IMR-90 (cell line): ENCODE measurements at regions not wholly inside any gene's neighbourhood (a gene's known extent, or its start where the extent isn't known, plus 50 kb on each side); places are given as distances from the start of the nearest gene placed in this dataset.

Experiments
- ATAC-seq: fragments of 200-7000 bp; cut with Tn5 transposase; 2 replicates; pipeline ENCODE4 v1.9.1; 2020; ENCODE audit warnings: low read depth, mild to moderate bottlenecking, moderate library complexity
- BruUV-seq: library from RNA; stranded (reverse); fragments of 400-500 nt; replicated peaks from 2 replicates; lab custom pipeline; 2021; lab: Mats Ljungman, UMichigan
- CTCF ChIA-PET: fragments of 300-600 bp; formaldehyde crosslinking; extraction: SDS; loops from one replicate; lab custom pipeline; 2021; ENCODE audit warnings: antibody characterized with exemption; lab: Yijun Ruan, JAX
- POLR2A ChIA-PET: fragments of 300-600 bp; sonication (Branson Sonifier 250); formaldehyde crosslinking; loops from one replicate; lab custom pipeline; 2022; ENCODE audit warnings: antibody characterized with exemption; ENCODE audit not compliant: unreplicated experiment; lab: Charles Lee
- DNase-seq: peaks from one replicate; pipeline ENCODE4 v3.0.0; 2013
- H2AFZ ChIP-seq: replicated peaks from 2 replicates; pipeline ENCODE3; 2013; ENCODE audit warnings: low read length, mild to moderate bottlenecking; ENCODE audit not compliant: poor library complexity
- H2AK5ac ChIP-seq: 2 replicates; pipeline ENCODE4 v1.6.1; 2013; ENCODE audit warnings: low read depth, low read length, inconsistent platforms
- H2AK9ac ChIP-seq: replicated peaks from 2 replicates; pipeline ENCODE3; 2013; ENCODE audit warnings: mild to moderate bottlenecking, low read depth, low read length, moderate library complexity; ENCODE audit not compliant: poor library complexity
- H2BK120ac ChIP-seq: 2 replicates; pipeline ENCODE4 v1.6.1; 2013; ENCODE audit warnings: low read depth, low read length, inconsistent platforms
- H2BK15ac ChIP-seq: 3 replicates; pipeline ENCODE4 v1.6.1; 2013; ENCODE audit warnings: low read depth, low read length, inconsistent platforms
- H2BK20ac ChIP-seq: 2 replicates; pipeline ENCODE4 v1.6.1; 2013; ENCODE audit warnings: low read depth, mild to moderate bottlenecking, inconsistent platforms, low read length, moderate library complexity
- H2BK5ac ChIP-seq: 2 replicates; pipeline ENCODE4 v1.6.1; 2013; ENCODE audit warnings: mild to moderate bottlenecking, low read depth, low read length, inconsistent platforms; ENCODE audit not compliant: poor library complexity, severe bottlenecking
- H3K14ac ChIP-seq: replicated peaks from 2 replicates; pipeline ENCODE4 v1.6.1; 2013; ENCODE audit warnings: low read depth, low read length, inconsistent platforms
- H3K18ac ChIP-seq: 2 replicates; pipeline ENCODE4 v1.6.1; 2013; ENCODE audit warnings: low read depth, low read length, control low read depth
- H3K23ac ChIP-seq: 2 replicates; pipeline ENCODE4 v1.6.1; 2013; ENCODE audit warnings: low read depth, low read length, inconsistent platforms
- H3K27ac ChIP-seq: 2 replicates; pipeline ENCODE4 v1.5.1; 2013; ENCODE audit warnings: mild to moderate bottlenecking, control low read depth, low read length; ENCODE audit not compliant: insufficient read depth
- H3K27me3 ChIP-seq: 2 replicates; pipeline ENCODE4 v1.6.1; 2013; ENCODE audit warnings: low read length; ENCODE audit not compliant: control insufficient read depth, insufficient read depth
- H3K36me3 ChIP-seq: 2 replicates; pipeline ENCODE4 v1.6.1; 2013; ENCODE audit warnings: low read length, mixed read lengths; ENCODE audit not compliant: control insufficient read depth, insufficient read depth
- H3K4ac ChIP-seq: 2 replicates; pipeline ENCODE4 v1.6.1; 2013; ENCODE audit warnings: low read depth, low read length, inconsistent platforms
- H3K4me1 ChIP-seq: 2 replicates; pipeline ENCODE4 v1.6.1; 2013; ENCODE audit warnings: low read length, mixed read lengths; ENCODE audit not compliant: control insufficient read depth, insufficient read depth
- H3K4me2 ChIP-seq: 2 replicates; pipeline ENCODE4 v1.6.1; 2013; ENCODE audit warnings: low read depth, mild to moderate bottlenecking, control low read depth, low read length, moderate library complexity
- H3K4me3 ChIP-seq: 2 replicates; pipeline ENCODE4 v1.5.1; 2013; ENCODE audit warnings: low read depth, mild to moderate bottlenecking, control low read depth, low read length, moderate library complexity; ENCODE audit not compliant: insufficient read depth
- H3K56ac ChIP-seq: 2 replicates; pipeline ENCODE4 v1.6.1; 2013; ENCODE audit warnings: low read length, inconsistent platforms; ENCODE audit not compliant: insufficient read depth; ENCODE audit errors: extremely low read depth
- H3K79me1 ChIP-seq, 2 experiments: 2 replicates each; pipeline ENCODE4 v1.6.1; 2013; ENCODE audit warnings: low read length in 2 of 2, inconsistent platforms in 1 of 2, low read depth in 1 of 2
- H3K9ac ChIP-seq: 2 replicates; pipeline ENCODE4 v1.6.1; 2013; ENCODE audit warnings: low read depth, low read length, control low read depth
- H3K9me1 ChIP-seq: 2 replicates; pipeline ENCODE4 v1.6.1; 2013; ENCODE audit warnings: low read length, inconsistent platforms; ENCODE audit not compliant: insufficient read depth
- H3K9me3 ChIP-seq: 2 replicates; pipeline ENCODE4 v1.6.1; 2013; ENCODE audit warnings: low read length; ENCODE audit not compliant: control insufficient read depth, insufficient read depth
- H4K20me1 ChIP-seq: 2 replicates; pipeline ENCODE4 v1.6.1; 2013; ENCODE audit warnings: low read length, inconsistent platforms; ENCODE audit not compliant: insufficient read depth
- H4K5ac ChIP-seq: 2 replicates; pipeline ENCODE4 v1.6.1; 2013; ENCODE audit warnings: mild to moderate bottlenecking, low read depth, low read length, control low read depth
- H4K8ac ChIP-seq, 2 experiments: 2 replicates each; pipeline ENCODE4 v1.6.1; 2013; ENCODE audit warnings: low read depth in 2 of 2, low read length in 2 of 2, control low read depth in 1 of 2, inconsistent platforms in 1 of 2
- H4K91ac ChIP-seq: 2 replicates; pipeline ENCODE4 v1.6.1; 2013; ENCODE audit warnings: low read depth, low read length, inconsistent platforms; ENCODE audit not compliant: insufficient read depth
- BHLHE40 ChIP-seq: fragments of 150-350 bp; IDR thresholded peaks from 2 replicates; pipeline ENCODE4 v1.6.1; 2016; ENCODE audit warnings: mild to moderate bottlenecking, low read depth, low read length
- CTCF ChIP-seq: conservative IDR thresholded peaks from 2 replicates; pipeline ENCODE4 v1.5.1; 2012; ENCODE audit warnings: mild to moderate bottlenecking, low read depth, low read length, improper control_type of control experiment
- FOS ChIP-seq: fragments of 150-350 bp; IDR thresholded peaks from 2 replicates; pipeline ENCODE4 v1.6.1; 2016; ENCODE audit warnings: low read depth, low read length
- MAZ ChIP-seq: IDR thresholded peaks from 2 replicates; pipeline ENCODE4 v1.6.1; 2012; ENCODE audit warnings: low read depth, mild to moderate bottlenecking, low read length, improper control_type of control experiment, moderate library complexity, borderline replicate concordance
- NFE2L2 ChIP-seq: fragments of 150-350 bp; IDR thresholded peaks from 2 replicates; pipeline ENCODE4 v1.6.1; 2016; ENCODE audit warnings: low read depth, mild to moderate bottlenecking, low read length
- RAD21 ChIP-seq: IDR thresholded peaks from 2 replicates; pipeline ENCODE4 v1.6.1; 2012; ENCODE audit warnings: low read length, improper control_type of control experiment
- RCOR1 ChIP-seq: IDR thresholded peaks from 2 replicates; pipeline ENCODE4 v1.6.1; 2012; ENCODE audit warnings: mild to moderate bottlenecking, low read length, improper control_type of control experiment; ENCODE audit not compliant: insufficient replicate concordance
- RFX5 ChIP-seq: IDR thresholded peaks from 2 replicates; pipeline ENCODE4 v1.8.0; 2012; ENCODE audit warnings: low read depth, mild to moderate bottlenecking, low read length, moderate library complexity
- SMC3 ChIP-seq: fragments of 150-350 bp; IDR thresholded peaks from 2 replicates; pipeline ENCODE4 v1.6.1; 2016; ENCODE audit warnings: low read depth, mild to moderate bottlenecking, antibody characterized with exemption, low read length, moderate library complexity
- WGBS, 2 experiments: methylation state at CpG; one replicate each; pipeline versions ENCODE4 v1.1.5 to v1.1.7; 2013; ENCODE audit warnings: missing lambda C conversion rate in 2 of 2; ENCODE audit not compliant: insufficient read length in 1 of 2; ENCODE audit errors: extremely low coverage in 2 of 2; 5-methylcytosine and 5-hydroxymethylcytosine counted together
- dilution Hi-C: fragments of 300-500 bp; cut with HindIII; formaldehyde crosslinking; loops from one replicate; pipeline ENCODE4 v1.14.3; 2018; ENCODE audit warnings: low sequenced_read_pairs; ENCODE audit not compliant: unreplicated experiment
- in situ Hi-C: fragments of 300-500 bp; cut with MboI; formaldehyde crosslinking; loops from 3 replicates; pipeline ENCODE4 v1.14.3; 2019; ENCODE audit warnings: low sequenced_read_pairs, inconsistent platforms, mixed read lengths
- intact Hi-C: fragments of 100-400 bp; cut with micrococcal nuclease; formaldehyde crosslinking; loops from 2 replicates; pipeline ENCODE4 v1.10.0; 2022
- TF ChIP-seq, protein P1 (sequence below): fragments of 150-350 bp; IDR thresholded peaks from 2 replicates; pipeline ENCODE4 v1.6.1; 2016; ENCODE audit warnings: low read depth, mild to moderate bottlenecking, low read length, moderate library complexity, borderline replicate concordance

DNA sequence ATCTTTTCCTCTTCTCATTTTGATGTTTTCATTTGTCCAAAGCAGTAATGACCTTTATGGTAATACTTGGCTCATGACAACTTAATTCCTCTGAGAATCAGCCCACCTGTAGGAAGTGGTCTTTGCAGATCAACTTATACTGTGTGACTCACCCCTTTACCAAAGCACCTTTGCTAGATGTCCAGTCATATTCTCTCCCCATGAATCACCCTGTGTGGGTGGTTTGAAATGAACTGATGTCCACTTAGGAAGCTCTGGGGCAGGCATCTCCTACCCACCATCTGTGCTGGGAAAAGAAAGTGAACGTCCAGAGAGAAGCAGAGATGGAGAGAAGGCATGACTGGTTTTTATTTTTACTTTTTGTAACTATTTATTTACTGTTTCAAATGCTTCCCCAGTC is 410.3 kb downstream of the KIF20B start:
- H3K18ac ChIP-seq, result no peak overlapping the region
- no peaks in the 10 kb centered on the region for H4K20me1 ChIP-seq
- H4K91ac ChIP-seq, result no peak overlapping the region
- no peak overlapping the region for H3K56ac ChIP-seq
- no peak overlapping the region for H3K27ac ChIP-seq
- BruUV-seq, result no TSS peak
- H3K4me1 ChIP-seq, result no peaks in the 10 kb centered on the region
- dilution Hi-C loops, result no loop called here
- H4K8ac ChIP-seq, result no peak overlapping the region
- no peak overlapping the region for H3K9ac ChIP-seq
- ATAC-seq (no peak), DNase-seq (no peak)
- H3K14ac ChIP-seq, result no peak overlapping the region
- H3K9me1 ChIP-seq, result no peaks in the 10 kb centered on the region
- no peaks in the 10 kb centered on the region for H3K36me3 ChIP-seq
- no peak overlapping the region for H2BK20ac ChIP-seq
- H2AFZ ChIP-seq, result no peak overlapping the region
- no peak overlapping the region for H3K4me3 ChIP-seq
- no CpG with 5 or more reads among the region's 1 CpG for WGBS, 2 experiments
- H2AK5ac ChIP-seq, result no peak overlapping the region
- H2BK15ac ChIP-seq, result no peak overlapping the region
- ChIA-PET POLR2A (no interaction called here), CTCF (interaction anchor here (0.6 kb wide), 1 partner anchor 390 kb away, joined by 4 read pairs; no protein-coding TSS in a partner anchor)
- H3K9me3 ChIP-seq, result no peaks in the 10 kb centered on the region
- H3K4me2 ChIP-seq, result no peak overlapping the region
- in situ Hi-C loops, result no loop called here
- TF ChIP-seq SMC3 (no peak), MAZ (no peak), BHLHE40 (no peak), NFE2L2 (no peak), CTCF (no peak), RAD21 (no peak), FOS (no peak), RFX5 (no peak), RCOR1 (no peak)
- TF ChIP-seq, protein P1, sequence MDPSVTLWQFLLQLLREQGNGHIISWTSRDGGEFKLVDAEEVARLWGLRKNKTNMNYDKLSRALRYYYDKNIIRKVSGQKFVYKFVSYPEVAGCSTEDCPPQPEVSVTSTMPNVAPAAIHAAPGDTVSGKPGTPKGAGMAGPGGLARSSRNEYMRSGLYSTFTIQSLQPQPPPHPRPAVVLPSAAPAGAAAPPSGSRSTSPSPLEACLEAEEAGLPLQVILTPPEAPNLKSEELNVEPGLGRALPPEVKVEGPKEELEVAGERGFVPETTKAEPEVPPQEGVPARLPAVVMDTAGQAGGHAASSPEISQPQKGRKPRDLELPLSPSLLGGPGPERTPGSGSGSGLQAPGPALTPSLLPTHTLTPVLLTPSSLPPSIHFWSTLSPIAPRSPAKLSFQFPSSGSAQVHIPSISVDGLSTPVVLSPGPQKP, result no peak
- H3K23ac ChIP-seq, result no peak overlapping the region
- no peak overlapping the region for H2BK5ac ChIP-seq
- H3K4ac ChIP-seq, result no peak overlapping the region
- H3K27me3 ChIP-seq, result no peaks in the 10 kb centered on the region
- no peaks in the 10 kb centered on the region for H3K79me1 ChIP-seq
- H2AK9ac ChIP-seq, result no peak overlapping the region
- intact Hi-C loops, result no loop called here
- H2BK120ac ChIP-seq, result no peak overlapping the region
- H4K5ac ChIP-seq, result no peak overlapping the region
